Mesothelial cell of epicardium (in vitro differentiated cells): ENCODE measurements at regions not wholly inside any gene's neighbourhood (a gene's known extent, or its start where the extent isn't known, plus 50 kb on each side); places are given as distances from the start of the nearest gene placed in this dataset.

Experiments used
- DNase-seq, 2 experiments: peaks; one replicate each; pipeline ENCODE4 v3.0.0; 2021; ENCODE audit warnings: low spot score in 2 of 2; ENCODE audit not compliant: unreplicated experiment in 2 of 2
- H3K27ac Mint-ChIP-seq: 2 replicates; pipeline ENCODE4 v1.8.0; 2021; ENCODE audit warnings: mixed read lengths
- H3K27me3 Mint-ChIP-seq: 2 replicates; pipeline ENCODE4 v1.8.0; 2021; ENCODE audit warnings: low read depth, mixed read lengths
- H3K36me3 Mint-ChIP-seq: 2 replicates; pipeline ENCODE4 v1.8.0; 2021; ENCODE audit warnings: mixed read lengths
- H3K4me1 Mint-ChIP-seq: 2 replicates; pipeline ENCODE4 v1.8.0; 2021; ENCODE audit warnings: mixed read lengths
- H3K4me3 Mint-ChIP-seq: 2 replicates; pipeline ENCODE4 v1.8.0; 2021; ENCODE audit warnings: mild to moderate bottlenecking, moderate library complexity, mixed read lengths
- H3K9me3 Mint-ChIP-seq: 2 replicates; pipeline ENCODE4 v1.8.0; 2021; ENCODE audit warnings: mixed read lengths
- TF ChIP-seq, protein P1 (sequence below): fragments of 200-600 bp; sonication (generic); IDR thresholded peaks from one replicate; pipeline ENCODE4 v1.5.0; 2021; ENCODE audit warnings: antibody characterized with exemption; ENCODE audit not compliant: unreplicated experiment

DNA sequence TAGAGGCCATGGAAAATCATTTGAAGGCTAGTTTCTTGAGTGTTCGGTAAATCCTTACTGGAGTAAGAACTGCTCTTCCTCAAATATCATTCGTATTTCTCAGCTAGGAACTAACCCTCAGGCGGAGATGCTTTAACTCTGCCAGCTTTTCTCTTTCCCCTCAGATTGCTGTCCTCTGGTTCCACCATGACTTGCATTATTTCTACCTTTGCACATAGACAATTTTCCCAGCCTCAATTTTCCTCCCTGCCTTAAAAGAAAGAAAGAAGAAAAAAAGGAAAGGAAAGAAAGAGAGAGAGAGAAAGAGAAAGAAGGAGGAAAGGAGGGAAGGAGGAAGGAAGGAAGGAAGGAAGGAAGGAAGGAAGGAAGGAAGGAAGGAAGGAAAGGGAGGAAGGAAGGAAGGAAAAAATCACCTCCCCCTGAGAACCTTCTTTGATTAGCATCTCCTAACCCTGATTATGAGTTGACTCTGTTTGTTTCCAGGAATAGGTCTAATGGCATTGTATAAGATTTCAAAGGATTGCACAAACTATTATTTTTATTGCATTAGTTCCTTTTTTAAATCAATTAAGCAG, 123.3 kb upstream of the FAM204A start:
- Mint-ChIP-seq H3K36me3 (no peaks in the 10 kb centered on the region), H3K4me1 (no peaks in the 10 kb centered on the region), H3K4me3 (no peak overlapping the region), H3K9me3 (no peaks in the 10 kb centered on the region), H3K27me3 (peaks cover 99% of the 10 kb centered on the region), H3K27ac (no peak overlapping the region)
- TF ChIP-seq, protein P1, sequence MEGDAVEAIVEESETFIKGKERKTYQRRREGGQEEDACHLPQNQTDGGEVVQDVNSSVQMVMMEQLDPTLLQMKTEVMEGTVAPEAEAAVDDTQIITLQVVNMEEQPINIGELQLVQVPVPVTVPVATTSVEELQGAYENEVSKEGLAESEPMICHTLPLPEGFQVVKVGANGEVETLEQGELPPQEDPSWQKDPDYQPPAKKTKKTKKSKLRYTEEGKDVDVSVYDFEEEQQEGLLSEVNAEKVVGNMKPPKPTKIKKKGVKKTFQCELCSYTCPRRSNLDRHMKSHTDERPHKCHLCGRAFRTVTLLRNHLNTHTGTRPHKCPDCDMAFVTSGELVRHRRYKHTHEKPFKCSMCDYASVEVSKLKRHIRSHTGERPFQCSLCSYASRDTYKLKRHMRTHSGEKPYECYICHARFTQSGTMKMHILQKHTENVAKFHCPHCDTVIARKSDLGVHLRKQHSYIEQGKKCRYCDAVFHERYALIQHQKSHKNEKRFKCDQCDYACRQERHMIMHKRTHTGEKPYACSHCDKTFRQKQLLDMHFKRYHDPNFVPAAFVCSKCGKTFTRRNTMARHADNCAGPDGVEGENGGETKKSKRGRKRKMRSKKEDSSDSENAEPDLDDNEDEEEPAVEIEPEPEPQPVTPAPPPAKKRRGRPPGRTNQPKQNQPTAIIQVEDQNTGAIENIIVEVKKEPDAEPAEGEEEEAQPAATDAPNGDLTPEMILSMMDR: no peak
- DNase-seq: no peak

DNA sequence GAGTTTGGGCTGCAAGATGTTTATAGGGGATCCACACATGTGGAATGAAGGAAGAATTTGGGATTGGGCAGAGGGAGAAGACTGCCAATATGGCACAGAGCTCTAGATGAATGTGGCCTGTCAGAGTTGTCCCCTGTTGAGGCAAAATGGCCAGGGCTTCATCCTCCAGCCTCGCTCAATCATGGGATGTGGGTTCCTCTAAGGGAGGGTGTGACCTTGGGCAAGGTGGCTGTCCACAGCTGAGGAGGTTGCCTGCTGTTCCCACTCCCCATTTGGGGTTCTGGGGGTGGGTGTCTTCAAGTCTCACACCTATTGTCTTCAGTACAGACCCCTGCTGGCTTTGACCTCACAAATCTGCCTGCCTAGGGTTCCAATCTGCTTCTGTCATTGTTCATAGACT, 121.6 kb upstream of the FAM204A start:
- Mint-ChIP-seq H3K36me3 (no peaks in the 10 kb centered on the region), H3K27ac (no peak overlapping the region), H3K9me3 (no peaks in the 10 kb centered on the region), H3K27me3 (peaks cover 97% of the 10 kb centered on the region), H3K4me3 (no peak overlapping the region), H3K4me1 (no peaks in the 10 kb centered on the region)
- TF ChIP-seq, protein P1: no peak
- no peak for DNase-seq

DNA sequence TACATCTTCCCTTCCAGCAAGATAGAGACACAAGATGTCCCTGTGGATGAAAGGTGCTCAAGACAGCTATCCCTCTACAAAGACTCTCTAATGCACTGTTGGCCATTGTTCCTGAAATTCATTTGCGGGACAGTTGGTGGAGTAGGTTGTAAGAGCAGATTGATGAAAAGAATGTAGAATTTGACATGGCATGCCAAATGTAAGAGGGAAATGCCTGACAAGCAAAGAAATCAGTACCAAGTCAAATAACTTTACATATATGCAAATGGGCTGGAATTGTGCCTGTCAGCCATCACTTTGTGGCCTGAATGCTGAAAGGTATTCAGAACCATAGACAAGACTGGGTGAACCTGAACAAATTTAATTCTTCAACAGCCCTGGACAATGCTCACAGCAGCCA, 120.3 kb upstream of the FAM204A start:
- Mint-ChIP-seq H3K36me3 (no peaks in the 10 kb centered on the region), H3K27me3 (peaks cover 93% of the 10 kb centered on the region), H3K27ac (no peak overlapping the region), H3K9me3 (no peaks in the 10 kb centered on the region), H3K4me1 (no peaks in the 10 kb centered on the region), H3K4me3 (no peak overlapping the region)
- TF ChIP-seq, protein P1: no peak
- DNase-seq: no peak

DNA sequence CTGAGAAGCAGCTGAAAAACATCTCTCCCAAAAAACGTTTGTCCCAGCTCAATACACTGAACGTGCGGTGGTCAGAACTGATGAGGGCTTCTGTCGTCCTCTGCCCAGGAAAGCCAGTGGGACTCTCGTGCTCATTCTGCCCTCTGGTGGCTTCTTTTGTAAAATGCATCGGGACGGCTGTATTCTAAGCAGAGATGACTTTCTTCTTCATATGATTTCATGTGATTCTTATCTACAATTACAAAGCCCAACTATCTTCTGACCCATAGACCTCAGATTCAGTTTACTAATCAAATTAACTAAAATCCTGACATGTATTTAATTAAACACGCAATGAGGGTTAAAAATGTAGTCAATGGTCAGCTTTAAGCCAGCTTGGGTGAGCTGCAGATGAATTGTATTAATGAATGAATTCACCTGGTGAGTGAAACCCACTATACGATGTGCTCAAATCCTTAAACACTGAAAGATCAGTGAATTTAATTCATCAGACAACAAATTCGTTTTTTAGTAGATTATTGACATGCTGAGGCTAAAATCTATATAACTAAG, 117.6 kb upstream of the FAM204A start:
- DNase-seq: peak in 1 of 2 experiments; percentile 78
- no peaks in the 10 kb centered on the region for H3K36me3 Mint-ChIP-seq
- H3K4me3 Mint-ChIP-seq: no peak overlapping the region
- H3K4me1 Mint-ChIP-seq: no peaks in the 10 kb centered on the region
- H3K9me3 Mint-ChIP-seq: no peaks in the 10 kb centered on the region
- no peak overlapping the region for H3K27ac Mint-ChIP-seq
- H3K27me3 Mint-ChIP-seq: peaks cover 76% of the 10 kb centered on the region
- TF ChIP-seq, protein P1: peak; percentile 67

DNA sequence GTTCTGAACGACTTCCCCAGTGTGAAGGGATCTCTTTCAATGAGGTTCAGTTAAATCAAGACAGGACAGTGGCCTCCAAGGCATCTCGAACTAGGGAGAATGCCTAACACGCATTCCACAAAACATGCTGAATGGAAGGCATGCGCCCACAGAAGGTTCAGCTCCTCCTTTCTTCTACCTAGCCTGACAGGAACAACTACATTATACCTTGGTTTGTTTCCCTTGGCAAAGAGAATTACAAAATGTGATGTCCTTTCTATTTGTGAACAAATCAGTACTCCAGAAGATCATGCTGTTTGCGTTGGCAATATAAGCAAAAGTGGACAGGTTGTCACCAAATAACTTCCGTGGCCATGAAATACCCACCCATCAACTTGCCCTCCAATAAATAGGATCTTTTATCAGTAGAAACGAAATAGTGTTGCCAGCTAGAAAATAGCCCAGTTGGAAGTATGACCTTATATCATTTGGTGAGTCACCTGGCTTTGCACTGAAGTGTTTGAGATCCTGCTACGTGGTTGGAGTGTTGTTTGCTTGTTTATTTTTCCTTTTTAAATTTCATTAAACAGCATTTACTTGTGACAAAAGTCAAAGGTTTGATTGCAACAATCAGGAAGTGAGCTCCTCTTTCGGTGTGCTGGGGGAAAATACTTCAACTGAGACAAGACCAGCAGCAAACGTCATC, 117.0 kb upstream of the FAM204A start:
- TF ChIP-seq, protein P1: no peak
- no peaks in the 10 kb centered on the region for H3K36me3 Mint-ChIP-seq
- H3K27me3 Mint-ChIP-seq: peaks cover 70% of the 10 kb centered on the region
- H3K4me1 Mint-ChIP-seq: no peaks in the 10 kb centered on the region
- no peaks in the 10 kb centered on the region for H3K9me3 Mint-ChIP-seq
- no peak for DNase-seq
- no peak overlapping the region for H3K4me3 Mint-ChIP-seq
- no peak overlapping the region for H3K27ac Mint-ChIP-seq
